Endodermal cell (in vitro differentiated cells): ENCODE measurements at regions not wholly inside any gene's neighbourhood (a gene's known extent, or its start where the extent isn't known, plus 50 kb on each side); places are given as distances from the start of the nearest gene placed in this dataset.

Source experiments
- DNase-seq: peaks from one replicate; pipeline ENCODE4 v3.0.0-alpha.2; 2017
- H3K27ac ChIP-seq: 2 replicates; pipeline ENCODE4 v1.5.1; 2013; ENCODE audit warnings: mild to moderate bottlenecking, low read depth, low read length, moderate library complexity
- H3K27me3 ChIP-seq: 2 replicates; pipeline ENCODE4 v1.6.1; 2013; ENCODE audit warnings: mild to moderate bottlenecking, low read length, moderate library complexity; ENCODE audit not compliant: insufficient read depth, control insufficient read depth, poor library complexity, severe bottlenecking
- H3K36me3 ChIP-seq: 2 replicates; pipeline ENCODE4 v1.7.0; 2013; ENCODE audit warnings: mild to moderate bottlenecking, low read length, moderate library complexity; ENCODE audit not compliant: control insufficient read depth, insufficient read depth
- H3K4me1 ChIP-seq: one replicate; pipeline ENCODE4 v1.7.0; 2013; ENCODE audit warnings: low read length; ENCODE audit not compliant: control insufficient read depth, insufficient read depth
- H3K4me3 ChIP-seq: 2 replicates; pipeline ENCODE4 v1.5.1; 2013; ENCODE audit warnings: mild to moderate bottlenecking, low read length, moderate library complexity
- H3K9ac ChIP-seq: 2 replicates; pipeline ENCODE4 v1.6.1; 2013; ENCODE audit warnings: mild to moderate bottlenecking, low read length, moderate library complexity; ENCODE audit not compliant: poor library complexity, severe bottlenecking; ENCODE audit errors: extremely low read depth
- H3K9me3 ChIP-seq: 2 replicates; pipeline ENCODE4 v1.6.1; 2013; ENCODE audit warnings: mild to moderate bottlenecking, low read length, moderate library complexity; ENCODE audit not compliant: control insufficient read depth
- H3K27ac Mint-ChIP-seq: 2 replicates; pipeline ENCODE4 v1.8.0; 2020; ENCODE audit warnings: mixed read lengths
- H3K27me3 Mint-ChIP-seq: 2 replicates; pipeline ENCODE4 v1.8.0; 2021; ENCODE audit warnings: mild to moderate bottlenecking, mixed read lengths; ENCODE audit not compliant: insufficient read depth
- H3K36me3 Mint-ChIP-seq: 2 replicates; pipeline ENCODE4 v1.8.0; 2020; ENCODE audit warnings: low read depth, mixed read lengths
- H3K4me1 Mint-ChIP-seq: 2 replicates; pipeline ENCODE4 v1.8.0; 2020; ENCODE audit warnings: mixed read lengths
- H3K4me3 Mint-ChIP-seq: 2 replicates; pipeline ENCODE4 v1.8.0; 2020; ENCODE audit warnings: mild to moderate bottlenecking, moderate library complexity, mixed read lengths
- H3K9me3 Mint-ChIP-seq: 2 replicates; pipeline ENCODE4 v1.8.0; 2020; ENCODE audit warnings: mild to moderate bottlenecking, mixed read lengths
- WGBS, 2 experiments: methylation state at CpG; one replicate each; pipeline versions ENCODE4 v1.1.5 to v1.1.7; 2013; ENCODE audit warnings: missing lambda C conversion rate in 2 of 2, mixed read lengths in 1 of 2; ENCODE audit not compliant: insufficient coverage in 1 of 2, insufficient read length in 1 of 2; 5-methylcytosine and 5-hydroxymethylcytosine counted together
- TF ChIP-seq, protein P1 (sequence below): fragments of 200-600 bp; sonication (generic); conservative IDR thresholded peaks from 2 replicates; pipeline ENCODE4 v1.5.0; 2021; ENCODE audit warnings: antibody characterized with exemption, mild to moderate bottlenecking

DNA sequence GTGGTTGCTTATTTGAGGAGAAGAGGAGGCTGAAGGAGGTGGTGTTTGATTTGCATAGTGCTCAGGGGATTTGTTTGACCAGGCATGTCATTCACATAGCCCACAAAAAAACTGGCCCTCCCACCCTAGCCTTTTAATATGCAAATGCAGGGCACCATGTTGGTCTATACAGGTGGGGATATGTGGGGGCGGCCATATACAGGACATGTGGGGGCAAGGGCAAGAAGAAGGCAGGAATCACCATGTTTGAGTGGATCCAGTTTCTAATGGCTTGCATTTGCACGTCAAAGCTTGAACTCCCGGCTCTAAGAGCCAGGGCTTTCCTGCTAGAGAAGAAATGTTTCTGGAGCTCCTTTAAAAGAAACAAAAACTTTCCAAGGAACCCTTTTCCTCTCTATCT, 541.0 kb downstream of the ZWINT start:
- peaks cover 23% of the 10 kb centered on the region for H3K4me1 Mint-ChIP-seq
- H3K4me3 Mint-ChIP-seq = no peak overlapping the region
- Histone ChIP-seq H3K9me3 (peaks cover 37% of the 10 kb centered on the region), H3K9ac (no peak overlapping the region), H3K27me3 (no peaks in the 10 kb centered on the region), H3K36me3 (no peaks in the 10 kb centered on the region), H3K4me1 (no peaks in the 10 kb centered on the region), H3K27ac (no peak overlapping the region), H3K4me3 (no peak overlapping the region)
- H3K36me3 Mint-ChIP-seq = peaks cover 20% of the 10 kb centered on the region
- peak; percentile 61 for DNase-seq
- TF ChIP-seq, protein P1, sequence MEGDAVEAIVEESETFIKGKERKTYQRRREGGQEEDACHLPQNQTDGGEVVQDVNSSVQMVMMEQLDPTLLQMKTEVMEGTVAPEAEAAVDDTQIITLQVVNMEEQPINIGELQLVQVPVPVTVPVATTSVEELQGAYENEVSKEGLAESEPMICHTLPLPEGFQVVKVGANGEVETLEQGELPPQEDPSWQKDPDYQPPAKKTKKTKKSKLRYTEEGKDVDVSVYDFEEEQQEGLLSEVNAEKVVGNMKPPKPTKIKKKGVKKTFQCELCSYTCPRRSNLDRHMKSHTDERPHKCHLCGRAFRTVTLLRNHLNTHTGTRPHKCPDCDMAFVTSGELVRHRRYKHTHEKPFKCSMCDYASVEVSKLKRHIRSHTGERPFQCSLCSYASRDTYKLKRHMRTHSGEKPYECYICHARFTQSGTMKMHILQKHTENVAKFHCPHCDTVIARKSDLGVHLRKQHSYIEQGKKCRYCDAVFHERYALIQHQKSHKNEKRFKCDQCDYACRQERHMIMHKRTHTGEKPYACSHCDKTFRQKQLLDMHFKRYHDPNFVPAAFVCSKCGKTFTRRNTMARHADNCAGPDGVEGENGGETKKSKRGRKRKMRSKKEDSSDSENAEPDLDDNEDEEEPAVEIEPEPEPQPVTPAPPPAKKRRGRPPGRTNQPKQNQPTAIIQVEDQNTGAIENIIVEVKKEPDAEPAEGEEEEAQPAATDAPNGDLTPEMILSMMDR = no peak
- H3K27ac Mint-ChIP-seq = peak overlapping the region; percentile 18
- 38 to 69% methylated on average over 2 to 3 of the region's 3 CpGs for WGBS, 2 experiments
- no peaks in the 10 kb centered on the region for H3K27me3 Mint-ChIP-seq
- H3K9me3 Mint-ChIP-seq = peaks cover 43% of the 10 kb centered on the region

DNA sequence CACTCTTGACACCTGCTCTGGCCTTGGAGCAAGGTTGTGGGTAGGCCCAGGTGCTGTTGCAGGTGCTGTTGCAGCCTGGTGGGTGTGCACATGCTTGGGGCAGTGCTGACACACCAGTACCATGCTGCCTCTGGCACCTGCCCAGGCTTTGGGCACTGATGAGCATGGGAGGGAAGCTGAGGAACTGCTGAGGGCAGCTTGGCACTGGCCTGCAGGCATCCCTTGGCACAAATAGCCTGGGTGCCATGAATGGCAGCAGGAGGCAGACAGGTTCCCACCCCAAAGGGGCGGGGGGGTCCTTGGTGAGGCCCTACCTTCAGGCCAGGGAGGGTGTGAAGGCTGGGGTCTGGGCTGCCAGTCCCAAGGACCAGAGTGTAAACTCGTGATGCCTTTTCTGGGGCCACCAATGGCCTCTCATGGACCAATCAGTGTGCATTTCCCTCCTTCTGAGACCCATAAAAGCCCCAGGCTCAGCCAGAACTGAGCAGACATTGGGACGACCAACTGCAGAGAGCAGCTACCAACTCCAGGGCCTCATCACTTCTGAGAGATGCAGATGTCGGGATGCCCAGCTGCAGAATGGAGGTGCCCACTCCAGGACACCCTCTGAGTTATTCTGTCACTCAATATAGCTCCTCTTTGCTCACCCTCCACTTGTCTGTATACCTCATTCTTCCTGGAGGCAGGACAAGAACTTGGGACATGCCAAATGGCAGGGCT, 547.4 kb downstream of the ZWINT start:
- Histone ChIP-seq H3K9ac (no peak overlapping the region), H3K36me3 (no peaks in the 10 kb centered on the region), H3K9me3 (peaks cover 20% of the 10 kb centered on the region), H3K27ac (no peak overlapping the region), H3K4me3 (no peak overlapping the region), H3K27me3 (no peaks in the 10 kb centered on the region), H3K4me1 (no peaks in the 10 kb centered on the region)
- Mint-ChIP-seq H3K9me3 (peaks cover 20% of the 10 kb centered on the region), H3K36me3 (peaks cover 14% of the 10 kb centered on the region), H3K4me3 (no peak overlapping the region), H3K27me3 (no peaks in the 10 kb centered on the region), H3K4me1 (no peaks in the 10 kb centered on the region), H3K27ac (no peak overlapping the region)
- WGBS, 2 experiments = 67% methylated on average over 3 to 4 of the region's 4 CpGs
- DNase-seq = no peak
- TF ChIP-seq, protein P1 = no peak

DNA sequence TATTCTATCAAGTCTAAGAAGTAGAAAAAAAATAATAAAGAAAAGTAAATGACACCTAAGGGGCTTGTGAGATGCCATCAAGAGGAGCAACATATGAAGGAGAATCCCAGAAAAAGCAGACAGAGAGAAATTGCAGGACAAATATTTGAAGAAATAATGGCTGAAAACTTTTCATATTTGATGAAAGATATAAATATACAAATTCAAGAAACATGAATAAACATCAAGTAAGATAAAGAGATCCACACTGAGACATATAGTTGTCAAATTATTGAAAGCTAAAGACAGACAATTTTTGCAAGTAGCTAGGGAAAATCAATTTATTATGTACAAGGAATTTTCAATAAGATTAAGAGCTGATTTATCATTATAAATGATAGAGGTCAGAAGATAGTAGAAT, 558.0 kb downstream of the ZWINT start:
- no peak overlapping the region for H3K27ac Mint-ChIP-seq
- no peak overlapping the region for H3K4me3 ChIP-seq
- H3K4me1 ChIP-seq = no peaks in the 10 kb centered on the region
- no peaks in the 10 kb centered on the region for H3K27me3 Mint-ChIP-seq
- no peak for DNase-seq
- no peaks in the 10 kb centered on the region for H3K9me3 ChIP-seq
- H3K4me3 Mint-ChIP-seq = no peak overlapping the region
- no peak overlapping the region for H3K27ac ChIP-seq
- TF ChIP-seq, protein P1 = no peak
- H3K9me3 Mint-ChIP-seq = no peaks in the 10 kb centered on the region
- H3K4me1 Mint-ChIP-seq = no peaks in the 10 kb centered on the region
- H3K9ac ChIP-seq = no peak overlapping the region
- no peaks in the 10 kb centered on the region for H3K36me3 Mint-ChIP-seq
- no peaks in the 10 kb centered on the region for H3K27me3 ChIP-seq
- H3K36me3 ChIP-seq = no peaks in the 10 kb centered on the region
